ENCODE measurements at regions not wholly inside any gene's neighbourhood (a gene's known extent, or its start where the extent isn't known, plus 50 kb on each side); places are given as distances from the start of the nearest gene placed in this dataset.

GRCh38 chr21:26626187-26626586 is 53.1 kb upstream of the CYYR1 start:
- TF ChIP-seq CTCF (conservative IDR thresholded peaks at IDR 0.05; ENCODE audit: low read depth, low read length) (no peak), EZH2 (IDR thresholded peaks at IDR 0.05; ENCODE audit: low read length, unreplicated experiment) (no peak), EZH2phosphoT487 (IDR thresholded peaks at IDR 0.05; ENCODE audit: borderline replicate concordance, low read length) (no peak)

Measured in PC-3 (cell line).